Neutrophil (primary cell): ENCODE measurements at regions not wholly inside any gene's neighbourhood (a gene's known extent, or its start where the extent isn't known, plus 50 kb on each side); places are given as distances from the start of the nearest gene placed in this dataset.

ENCODE experiments used
- H3K27ac ChIP-seq: fragments of 200-600 bp; sonication (generic); 2 replicates; pipeline ENCODE4 v1.5.1; 2016; ENCODE audit warnings: mild to moderate bottlenecking, moderate library complexity
- H3K27me3 ChIP-seq: fragments of 200-600 bp; sonication (generic); 2 replicates; pipeline ENCODE4 v1.6.0; 2016; ENCODE audit warnings: mild to moderate bottlenecking
- H3K36me3 ChIP-seq: fragments of 200-600 bp; sonication (generic); 2 replicates; pipeline ENCODE4 v1.5.1; 2017
- H3K4me1 ChIP-seq, 2 experiments: fragments of 200-600 bp in 1 of 2; sonication (generic) in 1 of 2; 1 replicate in 1 of 2; 2 replicates in 1 of 2; pipeline versions ENCODE4 v1.5.1 to v1.6.1; 2013 to 2016; ENCODE audit warnings: low read depth in 1 of 2, low read length in 1 of 2, mild to moderate bottlenecking in 1 of 2, moderate library complexity in 1 of 2; ENCODE audit not compliant: control insufficient read depth in 1 of 2, insufficient read depth in 1 of 2
- H3K4me3 ChIP-seq, 2 experiments: fragments of 200-600 bp in 1 of 2; sonication (generic) in 1 of 2; 1 replicate in 1 of 2; 2 replicates in 1 of 2; pipeline ENCODE4 v1.5.1; 2013 to 2016; ENCODE audit warnings: low read depth in 1 of 2, low read length in 1 of 2, mild to moderate bottlenecking in 1 of 2, moderate library complexity in 1 of 2
- H3K9me3 ChIP-seq: fragments of 200-600 bp; sonication (generic); 2 replicates; pipeline ENCODE4 v1.5.1; 2016
- TF ChIP-seq, protein P1 (sequence below): fragments of 200-600 bp; sonication (generic); IDR thresholded peaks from 2 replicates; pipeline ENCODE4 v1.5.1; 2016; ENCODE audit warnings: antibody characterized with exemption

DNA sequence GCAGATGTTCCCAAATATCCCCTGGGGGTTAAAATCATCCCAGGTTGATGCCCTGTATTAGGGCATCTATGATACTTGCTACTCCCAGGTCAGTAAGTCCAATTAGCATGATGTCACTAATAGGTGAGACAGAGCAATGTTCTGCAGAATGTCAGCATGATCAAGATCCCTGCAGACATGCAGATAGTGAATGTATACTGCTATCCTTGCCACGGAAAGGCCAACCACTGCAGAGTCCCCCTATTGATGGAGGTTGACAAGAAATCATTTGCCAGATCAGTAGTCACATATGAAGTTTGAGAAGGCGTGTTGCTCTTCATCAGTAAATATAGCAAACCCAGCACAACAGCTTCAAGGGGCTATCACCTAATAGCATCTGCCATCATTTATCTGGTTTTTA lies 97.4 kb downstream of the SETD4 start:
- TF ChIP-seq, protein P1, sequence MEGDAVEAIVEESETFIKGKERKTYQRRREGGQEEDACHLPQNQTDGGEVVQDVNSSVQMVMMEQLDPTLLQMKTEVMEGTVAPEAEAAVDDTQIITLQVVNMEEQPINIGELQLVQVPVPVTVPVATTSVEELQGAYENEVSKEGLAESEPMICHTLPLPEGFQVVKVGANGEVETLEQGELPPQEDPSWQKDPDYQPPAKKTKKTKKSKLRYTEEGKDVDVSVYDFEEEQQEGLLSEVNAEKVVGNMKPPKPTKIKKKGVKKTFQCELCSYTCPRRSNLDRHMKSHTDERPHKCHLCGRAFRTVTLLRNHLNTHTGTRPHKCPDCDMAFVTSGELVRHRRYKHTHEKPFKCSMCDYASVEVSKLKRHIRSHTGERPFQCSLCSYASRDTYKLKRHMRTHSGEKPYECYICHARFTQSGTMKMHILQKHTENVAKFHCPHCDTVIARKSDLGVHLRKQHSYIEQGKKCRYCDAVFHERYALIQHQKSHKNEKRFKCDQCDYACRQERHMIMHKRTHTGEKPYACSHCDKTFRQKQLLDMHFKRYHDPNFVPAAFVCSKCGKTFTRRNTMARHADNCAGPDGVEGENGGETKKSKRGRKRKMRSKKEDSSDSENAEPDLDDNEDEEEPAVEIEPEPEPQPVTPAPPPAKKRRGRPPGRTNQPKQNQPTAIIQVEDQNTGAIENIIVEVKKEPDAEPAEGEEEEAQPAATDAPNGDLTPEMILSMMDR, result no peak
- H3K27ac ChIP-seq, result no peak overlapping the region
- peaks cover 5% of the 10 kb centered on the region for H3K27me3 ChIP-seq
- no peaks in the 10 kb centered on the region for H3K9me3 ChIP-seq
- H3K36me3 ChIP-seq, result no peaks in the 10 kb centered on the region
- no peak overlapping the region for H3K4me3 ChIP-seq
- H3K4me1 ChIP-seq, result no peaks in the 10 kb centered on the region

DNA sequence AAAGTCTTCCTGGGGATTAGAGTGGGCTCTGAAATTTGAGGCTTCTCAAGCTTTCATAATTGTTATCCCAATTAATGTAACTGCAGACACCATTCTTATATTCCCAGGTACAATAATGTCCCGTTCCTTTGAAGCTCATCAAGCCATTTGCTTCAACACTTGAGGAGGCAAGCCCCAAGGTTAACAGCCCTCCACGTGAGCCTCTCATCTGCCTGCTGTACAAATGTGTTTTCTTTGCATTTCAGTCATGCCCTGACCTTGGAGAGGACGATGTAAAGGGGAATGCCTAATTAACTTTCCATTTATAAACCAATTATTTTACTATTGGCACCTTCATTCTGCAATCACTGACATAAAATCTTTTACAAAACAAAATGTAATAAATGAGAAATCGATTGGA lies 106.3 kb downstream of the SETD4 start:
- Histone ChIP-seq H3K4me3 (no peak overlapping the region), H3K27me3 (peaks cover 19% of the 10 kb centered on the region), H3K27ac (no peak overlapping the region), H3K9me3 (no peaks in the 10 kb centered on the region), H3K4me1 (no peaks in the 10 kb centered on the region), H3K36me3 (no peaks in the 10 kb centered on the region)
- TF ChIP-seq, protein P1, result no peak

DNA sequence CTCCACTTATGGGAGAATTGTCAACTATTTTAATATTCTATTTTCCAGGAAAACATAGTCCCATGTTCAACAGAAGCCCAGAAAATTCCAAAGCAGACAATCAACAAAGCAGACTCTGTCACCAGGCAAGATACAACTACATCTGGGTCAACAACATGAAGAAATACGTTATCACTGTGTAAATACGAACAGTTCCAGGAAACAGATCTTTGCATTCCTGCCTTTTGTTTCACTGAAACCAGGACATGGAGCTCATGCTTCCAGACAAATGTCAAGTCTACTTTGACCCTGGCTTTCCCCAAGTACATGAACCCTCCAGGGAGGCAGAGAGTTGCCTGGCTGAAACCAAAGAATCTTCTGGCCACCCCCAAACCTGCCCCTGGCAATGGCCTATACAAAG lies 106.7 kb downstream of the SETD4 start:
- peaks cover 19% of the 10 kb centered on the region for H3K27me3 ChIP-seq

DNA sequence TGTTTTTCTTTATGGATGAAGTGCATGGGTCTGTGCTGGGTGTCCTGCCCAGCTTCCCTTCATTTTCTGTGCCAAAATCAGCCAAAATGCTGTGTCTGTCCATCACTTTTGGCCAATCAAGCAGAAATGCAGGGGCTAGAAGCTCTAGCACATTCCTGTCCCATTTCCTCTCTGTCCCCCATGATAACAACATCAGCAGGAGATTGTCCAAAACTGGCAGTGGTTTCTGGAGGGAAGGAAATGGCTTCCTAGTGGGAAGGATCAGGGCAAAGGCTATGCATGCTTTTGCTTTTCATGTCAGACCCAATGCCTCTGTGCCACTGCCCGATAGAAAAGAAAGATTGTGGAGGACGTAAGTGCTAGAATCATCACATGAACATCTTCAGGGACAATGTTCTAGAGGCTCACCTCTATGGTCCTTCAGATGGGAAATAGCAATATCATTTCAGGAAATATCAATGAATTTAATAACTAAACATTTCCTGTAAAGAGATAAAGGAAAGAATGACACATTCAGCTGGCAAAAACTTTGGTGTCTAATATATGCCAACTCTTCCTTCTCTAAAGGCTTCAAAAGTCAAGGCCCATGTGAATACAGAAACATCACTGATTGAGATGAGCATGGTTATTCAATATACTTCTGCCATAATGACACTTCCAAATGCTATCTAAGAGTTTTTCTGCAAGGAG lies 107.5 kb downstream of the SETD4 start:
- TF ChIP-seq, protein P1, result no peak
- H3K27me3 ChIP-seq, result peaks cover 19% of the 10 kb centered on the region
- H3K27ac ChIP-seq, result no peak overlapping the region

More for the DNA sequence above, 106.7 kb downstream of the SETD4 start:
- Histone ChIP-seq H3K4me3 (no peak overlapping the region), H3K4me1 (no peaks in the 10 kb centered on the region), H3K27ac (no peak overlapping the region), H3K36me3 (no peaks in the 10 kb centered on the region), H3K9me3 (no peaks in the 10 kb centered on the region)
- TF ChIP-seq, protein P1, result no peak

DNA sequence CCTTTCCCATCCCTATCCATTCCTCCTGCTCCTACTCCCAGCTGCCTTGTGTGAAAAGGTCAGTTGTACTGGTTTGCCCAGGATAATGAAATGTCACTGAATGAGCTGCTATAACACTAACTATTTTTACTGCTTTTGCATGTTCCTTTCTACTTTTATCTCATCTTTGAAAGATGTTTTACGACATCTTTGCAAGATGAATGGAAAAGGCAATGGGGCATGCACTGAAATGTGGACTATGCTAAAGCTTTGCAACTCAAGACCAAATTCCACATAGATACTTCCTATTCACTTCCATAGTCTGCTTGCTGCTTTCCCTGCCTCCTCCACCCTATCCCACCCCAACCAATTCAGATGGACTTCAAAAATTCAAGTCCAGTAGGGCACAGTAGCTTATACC lies 111.3 kb downstream of the SETD4 start:
- H3K36me3 ChIP-seq, result no peaks in the 10 kb centered on the region
- TF ChIP-seq, protein P1, result no peak
- peaks cover 5% of the 10 kb centered on the region for H3K27me3 ChIP-seq
- H3K9me3 ChIP-seq, result no peaks in the 10 kb centered on the region
- H3K4me3 ChIP-seq, result no peak overlapping the region
- no peaks in the 10 kb centered on the region for H3K4me1 ChIP-seq
- H3K27ac ChIP-seq, result no peak overlapping the region

More for the DNA sequence above, 107.5 kb downstream of the SETD4 start:
- Histone ChIP-seq H3K4me1 (no peaks in the 10 kb centered on the region), H3K36me3 (no peaks in the 10 kb centered on the region), H3K9me3 (no peaks in the 10 kb centered on the region), H3K4me3 (no peak overlapping the region)
